MM.1S (cell line): ENCODE measurements at regions not wholly inside any gene's neighbourhood (a gene's known extent, or its start where the extent isn't known, plus 50 kb on each side); places are given as distances from the start of the nearest gene placed in this dataset.

Experiments used
- CTCF ChIP-seq: fragments of 300-600 bp; sonication (generic); IDR thresholded peaks from 2 replicates; pipeline ENCODE4 v1.5.1; 2016; ENCODE audit warnings: antibody characterized with exemption, low read length, mixed read lengths
- EZH2 ChIP-seq: fragments of 300-600 bp; sonication (generic); optimal IDR thresholded peaks from 2 replicates; pipeline ENCODE3; 2017; ENCODE audit warnings: low read depth, mild to moderate bottlenecking, antibody characterized with exemption, low read length, mixed read lengths

GRCh38 chr13:105598529-105598928 lies 936.9 kb downstream of the EFNB2 start:
- TF ChIP-seq EZH2 (no peak), CTCF (no peak)
